A673 (cell line): ENCODE measurements at regions not wholly inside any gene's neighbourhood (a gene's known extent, or its start where the extent isn't known, plus 50 kb on each side); places are given as distances from the start of the nearest gene placed in this dataset.

Experiments used
- CTCF ChIP-seq: fragments of 300-800, 200-600 bp; sonication (generic); conservative IDR thresholded peaks from 2 replicates; pipeline ENCODE4 v1.5.1; 2017; ENCODE audit warnings: low read depth, mild to moderate bottlenecking, antibody characterized with exemption, low read length, moderate library complexity, mixed read lengths
- EZH2 ChIP-seq: fragments of 200-600 bp; sonication (generic); IDR thresholded peaks from 2 replicates; pipeline ENCODE4 v1.6.1; 2017; ENCODE audit warnings: borderline replicate concordance, low read depth, mild to moderate bottlenecking, mixed read lengths, antibody characterized with exemption, low read length; ENCODE audit not compliant: poor library complexity, severe bottlenecking

- TF ChIP-seq CTCF (no peak), EZH2 (no peak)
These were observed 540.3 kb upstream of the B3GALT2 start for GRCh38 chr1:193726722-193727121.
